ENCODE measurements at regions not wholly inside any gene's neighbourhood (a gene's known extent, or its start where the extent isn't known, plus 50 kb on each side); places are given as distances from the start of the nearest gene placed in this dataset.

GRCh38 chr12:24723759-24724158 is 225.1 kb downstream of the BCAT1 start:
- TF ChIP-seq SMARCC2 (IDR thresholded peaks at IDR 0.05; ENCODE audit: low read depth) (no peak), ARID2 (IDR thresholded peaks at IDR 0.05) (no peak), POLR2AphosphoS5 (IDR thresholded peaks at IDR 0.05; ENCODE audit: control insufficient read depth, insufficient read depth, low read depth, low read length) (no peak), CTCF (IDR thresholded peaks at IDR 0.05 in 2 of 3, conservative IDR thresholded peaks at IDR 0.05 in 1 of 3; ENCODE audit: insufficient read depth in 2 of 3, low read depth in 1 of 3, low read length in 3 of 3) (no peak), AFF4 (CRISPR knock-in tag; IDR thresholded peaks at IDR 0.05) (no peak), KLF16 (IDR thresholded peaks at IDR 0.05) (no peak), SMC3 (conservative IDR thresholded peaks at IDR 0.05; ENCODE audit: insufficient read depth, low read depth, low read length) (no peak), HLTF (IDR thresholded peaks at IDR 0.05) (no peak)
